H9 (cell line): ENCODE measurements at regions not wholly inside any gene's neighbourhood (a gene's known extent, or its start where the extent isn't known, plus 50 kb on each side); places are given as distances from the start of the nearest gene placed in this dataset.

ENCODE experiments used
- DNase-seq: peaks from one replicate; pipeline ENCODE4 v3.0.0-alpha.2; 2017
- H2AFZ ChIP-seq: one replicate; pipeline ENCODE4 v1.6.1; 2013; ENCODE audit warnings: mild to moderate bottlenecking, low read length, control low read depth, moderate library complexity
- H2AK5ac ChIP-seq: 2 replicates; pipeline ENCODE4 v1.6.1; 2013; ENCODE audit warnings: low read length, control low read depth, mixed read lengths; ENCODE audit not compliant: insufficient read length
- H2BK120ac ChIP-seq: one replicate; pipeline ENCODE4 v1.6.1; 2013; ENCODE audit warnings: low read depth, mild to moderate bottlenecking, low read length, control low read depth, inconsistent platforms; ENCODE audit not compliant: poor library complexity, severe bottlenecking
- H2BK12ac ChIP-seq: 2 replicates; pipeline ENCODE4 v1.6.1; 2013; ENCODE audit warnings: low read length, control low read depth, mixed read lengths, low read depth; ENCODE audit not compliant: insufficient read length
- H2BK15ac ChIP-seq: 2 replicates; pipeline ENCODE4 v1.6.1; 2013; ENCODE audit warnings: low read depth, low read length, control low read depth
- H2BK20ac ChIP-seq: one replicate; pipeline ENCODE4 v1.6.1; 2013; ENCODE audit warnings: low read depth, mild to moderate bottlenecking, low read length, control low read depth, inconsistent platforms; ENCODE audit not compliant: poor library complexity, severe bottlenecking
- H2BK5ac ChIP-seq: 2 replicates; pipeline ENCODE4 v1.6.1; 2013; ENCODE audit warnings: low read length, control low read depth, mixed read lengths; ENCODE audit not compliant: insufficient read length
- H3K14ac ChIP-seq: 2 replicates; pipeline ENCODE4 v1.6.1; 2013; ENCODE audit warnings: low read length, control low read depth; ENCODE audit not compliant: insufficient read depth
- H3K18ac ChIP-seq: 2 replicates; pipeline ENCODE4 v1.6.1; 2013; ENCODE audit warnings: low read depth, mild to moderate bottlenecking, mixed read lengths, low read length, control low read depth; ENCODE audit not compliant: insufficient read length
- H3K23ac ChIP-seq: 2 replicates; pipeline ENCODE4 v1.6.1; 2013; ENCODE audit warnings: low read length, control low read depth, mixed read lengths, low read depth; ENCODE audit not compliant: insufficient read length
- H3K23me2 ChIP-seq: 2 replicates; pipeline ENCODE4 v1.6.1; 2013; ENCODE audit warnings: low read depth, mild to moderate bottlenecking, mixed read lengths, low read length, control low read depth; ENCODE audit not compliant: insufficient read length, poor library complexity, severe bottlenecking
- H3K27ac ChIP-seq: 2 replicates; pipeline ENCODE4 v1.5.1; 2013; ENCODE audit warnings: low read length, control low read depth, mixed read lengths, low read depth; ENCODE audit not compliant: insufficient read length
- H3K27me3 ChIP-seq: 2 replicates; pipeline ENCODE4 v1.6.1; 2013; ENCODE audit warnings: low read length, control low read depth, inconsistent platforms; ENCODE audit not compliant: insufficient read depth
- H3K4ac ChIP-seq: 2 replicates; pipeline ENCODE4 v1.6.1; 2013; ENCODE audit warnings: low read depth, mild to moderate bottlenecking, control low read depth, inconsistent platforms, low read length, moderate library complexity
- H3K4me1 ChIP-seq: 2 replicates; pipeline ENCODE4 v1.6.1; 2013; ENCODE audit warnings: low read length, control low read depth, inconsistent platforms; ENCODE audit not compliant: insufficient read depth
- H3K4me2 ChIP-seq: 2 replicates; pipeline ENCODE4 v1.6.1; 2013; ENCODE audit warnings: low read length, control low read depth, mixed read lengths; ENCODE audit not compliant: insufficient read length, insufficient read depth
- H3K56ac ChIP-seq: 2 replicates; pipeline ENCODE4 v1.6.1; 2013; ENCODE audit warnings: low read depth, mild to moderate bottlenecking, mixed read lengths, low read length, control low read depth; ENCODE audit not compliant: insufficient read length
- H3K79me1 ChIP-seq: 2 replicates; pipeline ENCODE4 v1.6.1; 2013; ENCODE audit warnings: low read depth, mild to moderate bottlenecking, moderate library complexity, low read length, control low read depth, inconsistent platforms; ENCODE audit not compliant: insufficient read depth, poor library complexity, severe bottlenecking
- H3K79me2 ChIP-seq: 2 replicates; pipeline ENCODE4 v1.6.1; 2013; ENCODE audit warnings: low read length, control low read depth, inconsistent platforms; ENCODE audit not compliant: insufficient read depth
- H3K9ac ChIP-seq: 2 replicates; pipeline ENCODE4 v1.6.1; 2013; ENCODE audit warnings: low read length, control low read depth, mixed read lengths; ENCODE audit not compliant: insufficient read length; ENCODE audit errors: extremely low read depth
- H3K9me3 ChIP-seq: one replicate; pipeline ENCODE4 v1.6.1; 2013; ENCODE audit warnings: low read depth, low read length, inconsistent platforms; ENCODE audit not compliant: control insufficient read depth
- H3T11ph ChIP-seq: one replicate; pipeline ENCODE4 v1.6.1; 2013; ENCODE audit warnings: mild to moderate bottlenecking, low read length, control low read depth, inconsistent platforms
- H4K20me1 ChIP-seq: one replicate; pipeline ENCODE4 v1.6.1; 2013; ENCODE audit not compliant: control insufficient read depth, insufficient read length, insufficient read depth
- H4K5ac ChIP-seq: 2 replicates; pipeline ENCODE4 v1.6.1; 2013; ENCODE audit warnings: low read depth, mild to moderate bottlenecking, mixed read lengths, low read length, control low read depth; ENCODE audit not compliant: insufficient read length
- H4K8ac ChIP-seq: replicated peaks from 2 replicates; pipeline ENCODE4 v1.6.1; 2013; ENCODE audit warnings: low read length, control low read depth, mixed read lengths, low read depth; ENCODE audit not compliant: insufficient read length
- H4K91ac ChIP-seq: 2 replicates; pipeline ENCODE4 v1.6.1; 2013; ENCODE audit warnings: low read depth, mild to moderate bottlenecking, moderate library complexity, mixed read lengths, low read length, control low read depth; ENCODE audit not compliant: insufficient read length
- H3K27ac Mint-ChIP-seq, 3 experiments: 2 replicates in 2 of 3; 3 replicates in 1 of 3; pipeline ENCODE4 v1.8.0; 2020 to 2021; ENCODE audit warnings: mixed read lengths in 3 of 3, mild to moderate bottlenecking in 1 of 3, moderate library complexity in 1 of 3
- H3K27me3 Mint-ChIP-seq: 2 replicates; pipeline ENCODE4 v1.8.0; 2021; ENCODE audit warnings: low read depth, mild to moderate bottlenecking, moderate library complexity, mixed read lengths
- H3K36me3 Mint-ChIP-seq, 3 experiments: 2 replicates in 2 of 3; 3 replicates in 1 of 3; pipeline ENCODE4 v1.8.0; 2020 to 2021; ENCODE audit warnings: low read depth in 3 of 3, mixed read lengths in 3 of 3; ENCODE audit not compliant: insufficient read depth in 1 of 3
- H3K4me1 Mint-ChIP-seq, 2 experiments: 2 replicates each; pipeline ENCODE4 v1.8.0; 2020; ENCODE audit warnings: mixed read lengths in 2 of 2
- H3K4me3 Mint-ChIP-seq, 2 experiments: 2 replicates in 1 of 2; 3 replicates in 1 of 2; pipeline ENCODE4 v1.8.0; 2020 to 2021; ENCODE audit warnings: mild to moderate bottlenecking in 2 of 2, mixed read lengths in 2 of 2, moderate library complexity in 1 of 2
- H3K9me3 Mint-ChIP-seq, 2 experiments: 2 replicates in 1 of 2; 3 replicates in 1 of 2; pipeline ENCODE4 v1.8.0; 2020; ENCODE audit warnings: mild to moderate bottlenecking in 2 of 2, mixed read lengths in 2 of 2, moderate library complexity in 1 of 2
- CTCF ChIP-seq: fragments of 200-600 bp; sonication (generic); conservative IDR thresholded peaks from 3 replicates; pipeline ENCODE4 v1.8.0; 2021; ENCODE audit warnings: antibody characterized with exemption, mild to moderate bottlenecking
- WGBS: extraction: QIAGEN DNeasy Blood & Tissue Kit; methylation state at CpG from one replicate; pipeline ENCODE4 v1.1.7; 2013; ENCODE audit warnings: missing lambda C conversion rate, low lambda C conversion rate, mixed read lengths; ENCODE audit not compliant: insufficient read length; ENCODE audit errors: extremely low coverage; 5-methylcytosine and 5-hydroxymethylcytosine counted together

GRCh38 chr18:39037925-39038324 is 1472.3 kb upstream of the CELF4 start:
- Mint-ChIP-seq H3K27me3 (no peaks in the 10 kb centered on the region), H3K27ac (no peak overlapping the region), H3K36me3 (no peaks in the 10 kb centered on the region), H3K4me1 (peaks cover 2 to 5% of the 10 kb centered on the region in 2 experiments; a peak in 3 of 4 replicates), H3K4me3 (no peak overlapping the region), H3K9me3 (no peaks in the 10 kb centered on the region; a peak in 1 of 5 replicates)
- Histone ChIP-seq H3K4me1 (no peaks in the 10 kb centered on the region), H3T11ph (no peak overlapping the region), H3K79me2 (no peaks in the 10 kb centered on the region), H3K4me2 (no peak overlapping the region), H4K5ac (no peak overlapping the region), H3K27ac (no peak overlapping the region), H4K20me1 (no peaks in the 10 kb centered on the region), H2AFZ (no peak overlapping the region), H3K14ac (no peak overlapping the region), H2BK15ac (no peak overlapping the region), H3K18ac (no peak overlapping the region), H2BK5ac (no peak overlapping the region), H2BK20ac (no peak overlapping the region), H3K23ac (no peak overlapping the region), H3K4ac (no peak overlapping the region), H3K56ac (no peak overlapping the region), H2BK120ac (no peak overlapping the region), H3K9ac (no peak overlapping the region), H2AK5ac (no peak overlapping the region), H3K27me3 (no peaks in the 10 kb centered on the region), H4K8ac (no peak overlapping the region), H4K91ac (no peak overlapping the region), H3K9me3 (no peaks in the 10 kb centered on the region), H3K79me1 (no peaks in the 10 kb centered on the region), H3K23me2 (no peaks in the 10 kb centered on the region), H2BK12ac (no peak overlapping the region)
- WGBS = no CpG with 5 or more reads among the region's 2 CpGs
- no peak for DNase-seq
- no peak for TF ChIP-seq CTCF
